Activated CD8-positive, alpha-beta memory T cell treated with anti-CD3 and anti-CD28 coated beads, Interleukin-2, amount 50 U/mL, for 48 hours (primary cell): ENCODE measurements at regions not wholly inside any gene's neighbourhood (a gene's known extent, or its start where the extent isn't known, plus 50 kb on each side); places are given as distances from the start of the nearest gene placed in this dataset.

ENCODE experiments used
- DNase-seq: peaks from one replicate; pipeline ENCODE4 v3.0.0-alpha.2; 2020

- DNase-seq = no peak
Observed at GRCh38 chr2:239865059-239865639, 160.0 kb downstream of the NDUFA10 start.

- no peak for DNase-seq
Observed at GRCh38 chr2:239864247-239865058, 160.7 kb downstream of the NDUFA10 start.

- DNase-seq = no peak
Observed at GRCh38 chr2:239862613-239863012, 162.5 kb downstream of the NDUFA10 start.

- peak; percentile 8 for DNase-seq
Observed at GRCh38 chr2:239858179-239858578, 167.0 kb downstream of the NDUFA10 start.

- no peak for DNase-seq
Observed at GRCh38 chr2:239857591-239857990, 167.6 kb downstream of the NDUFA10 start.

GRCh38 chr2:239856620-239857285 lies 168.4 kb downstream of the NDUFA10 start:
- DNase-seq = peak; percentile 29

- DNase-seq = peak; percentile 29
Observed at GRCh38 chr2:239855863-239856587, 169.1 kb downstream of the NDUFA10 start.

- DNase-seq = no peak
Observed at GRCh38 chr2:239854596-239854995, 170.5 kb downstream of the NDUFA10 start.

GRCh38 chr2:239853706-239854327 lies 171.3 kb downstream of the NDUFA10 start:
- DNase-seq = no peak

GRCh38 chr2:239853121-239853520 lies 172.0 kb downstream of the NDUFA10 start:
- peak; percentile 22 for DNase-seq

GRCh38 chr2:239852272-239852671 lies 172.9 kb downstream of the NDUFA10 start:
- DNase-seq = peak; percentile 18

- DNase-seq = no peak
Observed at GRCh38 chr2:239846789-239847676, 178.1 kb downstream of the NDUFA10 start.

- DNase-seq = no peak
Observed at GRCh38 chr2:239845968-239846367, 179.2 kb downstream of the NDUFA10 start.

- peak; percentile 38 for DNase-seq
Observed at GRCh38 chr2:239839306-239839705, 185.8 kb downstream of the NDUFA10 start.

GRCh38 chr2:239836021-239836765 lies 188.9 kb downstream of the NDUFA10 start:
- peak; percentile 17 for DNase-seq

- DNase-seq = peak; percentile 18
Observed at GRCh38 chr2:239835056-239835455, 190.1 kb downstream of the NDUFA10 start.

GRCh38 chr2:239834143-239834542 lies 191.0 kb downstream of the NDUFA10 start:
- peak; percentile 30 for DNase-seq

- DNase-seq = peak; percentile 6
Observed at GRCh38 chr2:239833269-239834109, 191.7 kb downstream of the NDUFA10 start.

GRCh38 chr2:239832490-239833268 lies 192.5 kb downstream of the NDUFA10 start:
- DNase-seq = peak; percentile 33
